Motor neuron (in vitro differentiated cells): ENCODE measurements at regions not wholly inside any gene's neighbourhood (a gene's known extent, or its start where the extent isn't known, plus 50 kb on each side); places are given as distances from the start of the nearest gene placed in this dataset.

Experiments used
- ATAC-seq, 8 experiments: fragments of 200-7000 bp; cut with Tn5 transposase; replicated peaks in 6 of 8; 2 replicates each; pipeline ENCODE4 v1.8.0; 2021; ENCODE audit warnings: mild to moderate bottlenecking in 8 of 8, moderate library complexity in 8 of 8
- H3K27ac ChIP-seq, 2 donors: fragments of 250-450 bp; sonication (Bioruptor Pico); 2 replicates each; pipeline ENCODE4 v1.9.0; 2021; ENCODE audit warnings: antibody characterized with exemption in 2 of 2, mild to moderate bottlenecking in 2 of 2, moderate library complexity in 1 of 2
- H3K4me1 ChIP-seq, 2 donors: fragments of 250-450 bp; sonication (Bioruptor Pico); replicated peaks in 1 of 2; 2 replicates each; pipeline ENCODE4 v1.6.1; 2021; ENCODE audit warnings: antibody characterized with exemption in 2 of 2, mild to moderate bottlenecking in 2 of 2, moderate library complexity in 1 of 2
- H3K4me3 ChIP-seq, 5 donors: fragments of 250-450 bp; sonication (Bioruptor Pico); 2 replicates each; pipeline ENCODE4 v1.9.0; 2021; ENCODE audit warnings: antibody characterized with exemption in 5 of 5, mild to moderate bottlenecking in 5 of 5, moderate library complexity in 4 of 5
- WGBS, 10 experiments: fragments of 450-650 bp; shearing (Covaris generic); methylation state at CpG; one replicate each; pipeline ENCODE4 v1.0.0; 2022; 5-methylcytosine and 5-hydroxymethylcytosine counted together
- in situ Hi-C, 9 experiments: fragments of 400-800 bp; cut with MboI; loops; one replicate each; pipeline ENCODE4 v1.15.0; 2021; ENCODE audit warnings: low sequenced_read_pairs in 9 of 9, low pct_unique_long_range_greater_than_20kb in 2 of 9; ENCODE audit not compliant: unreplicated experiment in 9 of 9

DNA sequence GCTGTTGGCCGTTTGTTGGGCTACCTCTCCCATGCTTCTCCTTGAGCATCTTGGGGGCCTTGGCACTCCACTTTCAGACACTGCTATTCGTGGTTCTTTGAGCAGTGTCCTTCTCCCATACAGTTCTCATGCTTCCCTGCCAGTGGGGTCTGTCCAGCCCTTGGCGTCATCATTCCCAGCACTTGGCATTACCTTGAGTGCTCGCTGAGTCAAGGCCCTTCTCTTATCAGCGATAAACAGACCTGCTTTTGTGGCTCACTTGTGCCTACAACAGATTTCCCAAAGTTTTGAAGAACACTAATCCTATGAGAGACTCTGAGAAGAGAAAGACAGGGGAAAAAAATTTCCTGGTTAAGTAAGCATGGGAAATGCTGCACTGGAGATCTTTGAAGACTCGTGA lies 85.3 kb downstream of the NOC3L start:
- no peak overlapping the region for H3K4me3 ChIP-seq
- H3K4me1 ChIP-seq, result no peaks in the 10 kb centered on the region
- in situ Hi-C loops, result no loop called here
- WGBS, 10 experiments, result 74 to 100% (median 87%) methylated on average over 1 to 6 of the region's 6 CpGs; no CpG with 5 or more reads in 3 of the 10 experiments
- H3K27ac ChIP-seq, result no peak overlapping the region
- ATAC-seq, result no peak

GRCh38 chr10:94279835-94280709 lies 82.7 kb downstream of the NOC3L start:
- Histone ChIP-seq H3K4me3 (no peak overlapping the region), H3K4me1 (no peaks in the 10 kb centered on the region), H3K27ac (no peak overlapping the region)
- ATAC-seq, result peak in 4 of 8 experiments; percentile 59 to 89 (median 84)
- in situ Hi-C loops, result no loop called here
- WGBS, 10 experiments, result 7 to 79% (median 50%) methylated on average over 3 to 12 of the region's 14 CpGs

DNA sequence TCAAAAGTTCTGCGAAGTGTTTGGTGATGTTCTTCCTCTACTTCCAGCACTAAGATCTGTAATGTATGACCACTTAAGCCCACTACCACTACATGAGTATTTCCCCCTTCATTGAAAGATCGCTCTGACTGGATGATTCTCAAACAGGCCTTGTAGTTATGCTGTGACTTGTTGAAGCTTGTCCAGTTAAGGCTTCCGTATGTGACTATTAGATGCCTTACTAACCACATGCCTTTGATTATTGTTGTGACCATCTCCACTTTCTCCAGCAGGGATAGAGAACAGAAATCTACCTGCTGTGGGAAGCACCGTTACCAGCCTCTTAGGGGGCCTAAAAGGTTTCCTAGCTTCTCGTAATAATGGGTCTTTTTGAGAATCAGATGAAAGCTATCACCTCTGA lies 81.1 kb downstream of the NOC3L start:
- WGBS, 10 experiments, result 60 to 100% (median 90%) methylated on average over 1 to 4 of the region's 5 CpGs; no CpG with 5 or more reads in 1 of the 10 experiments
- H3K4me1 ChIP-seq, result no peaks in the 10 kb centered on the region
- ATAC-seq, result no peak
- in situ Hi-C loops, result no loop called here
- no peak overlapping the region for H3K4me3 ChIP-seq
- no peak overlapping the region for H3K27ac ChIP-seq

DNA sequence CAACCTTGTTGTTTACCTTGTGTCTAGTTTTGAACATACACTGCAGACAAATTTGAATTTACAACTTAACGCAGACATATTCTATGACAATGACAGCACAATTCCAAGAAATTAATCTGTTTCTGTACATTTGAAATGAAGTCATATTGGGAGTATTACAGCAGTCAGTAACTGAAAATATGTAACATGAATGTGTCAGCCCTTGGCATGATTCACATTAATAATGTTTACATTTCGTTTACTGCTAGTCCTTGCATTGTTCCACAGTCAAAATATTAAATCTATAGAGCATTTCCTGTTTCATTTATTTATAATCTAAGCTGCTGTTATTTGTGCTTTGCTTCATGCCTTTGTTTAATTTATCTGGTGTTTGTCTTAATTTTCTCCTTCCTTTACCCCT lies 80.4 kb downstream of the NOC3L start:
- in situ Hi-C loops, result no loop called here
- WGBS, 10 experiments, result 42 to 100% (median 74%) methylated on average over 1 to 2 of the region's 2 CpGs; no CpG with 5 or more reads in 1 of the 10 experiments
- ATAC-seq, result no peak
- Histone ChIP-seq H3K4me1 (no peaks in the 10 kb centered on the region), H3K4me3 (no peak overlapping the region), H3K27ac (no peak overlapping the region)
